ENCODE measurements at regions not wholly inside any gene's neighbourhood (a gene's known extent, or its start where the extent isn't known, plus 50 kb on each side); places are given as distances from the start of the nearest gene placed in this dataset.

DNA sequence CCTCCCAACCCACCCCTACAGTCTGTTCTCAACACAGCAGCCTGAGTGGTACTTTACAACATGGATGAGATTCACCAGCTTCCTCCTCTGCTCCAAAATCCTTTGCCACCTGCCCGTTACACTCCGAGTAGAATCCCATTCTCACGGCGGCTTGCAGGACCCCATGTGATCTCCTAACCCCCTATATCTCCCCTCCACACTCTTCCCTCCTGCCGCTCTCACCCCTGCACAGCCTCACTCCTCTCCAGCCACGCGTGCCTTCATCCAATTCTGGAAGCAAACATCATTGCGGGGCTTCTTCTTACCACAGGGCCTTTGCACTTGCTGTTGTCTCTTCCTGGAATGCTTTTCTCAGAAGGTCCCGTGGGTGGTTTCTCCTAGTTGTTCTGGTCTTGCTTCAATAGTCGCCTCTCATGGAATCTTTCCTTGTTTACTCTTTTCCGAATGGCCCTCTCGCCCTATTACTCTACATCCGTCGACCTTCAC is 472.3 kb downstream of the CDH26 start:
- no peak for DNase-seq (ENCODE audit: low read depth)

DNA sequence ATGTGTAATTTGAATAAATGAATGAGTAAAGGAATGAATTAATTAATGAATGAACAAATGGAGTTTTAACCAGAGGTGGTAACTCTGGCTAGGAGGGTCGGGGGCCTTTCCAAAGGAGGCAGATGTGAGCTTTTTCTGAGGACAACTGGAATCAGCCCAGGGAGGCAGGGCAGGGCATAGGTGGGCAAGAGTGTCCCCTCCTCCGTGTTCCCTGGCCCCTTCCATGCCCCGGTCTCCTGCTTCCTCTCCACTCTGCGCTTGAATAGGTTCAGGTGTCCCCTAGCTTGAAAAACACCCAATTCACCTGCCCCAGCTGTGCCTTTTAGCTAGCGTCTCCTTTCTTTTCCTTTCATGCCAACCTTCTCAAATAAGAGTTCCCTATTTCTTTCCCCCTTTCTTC is 473.1 kb downstream of the CDH26 start:
- no peak for DNase-seq (ENCODE audit: low read depth)

DNA sequence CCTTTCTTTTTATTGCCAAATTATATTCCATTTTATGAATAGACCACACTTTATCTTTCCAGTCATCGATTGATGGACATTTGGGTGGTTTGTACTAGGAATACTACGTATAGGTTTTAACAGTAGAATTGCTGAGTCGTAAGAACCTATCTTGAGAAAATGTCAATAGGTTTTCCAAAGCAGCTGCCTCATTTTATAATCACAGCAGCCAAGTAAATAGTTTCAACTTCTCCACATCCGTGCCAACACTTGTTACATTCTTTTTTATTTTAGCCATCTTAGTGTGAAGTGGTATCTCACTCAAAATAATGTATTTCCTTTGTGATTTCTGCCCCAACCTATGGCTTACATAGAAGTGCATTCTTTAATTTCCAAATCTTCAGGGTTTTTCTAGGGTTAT is 479.2 kb downstream of the CDH26 start:
- DNase-seq (ENCODE audit: low read depth): no peak

DNA sequence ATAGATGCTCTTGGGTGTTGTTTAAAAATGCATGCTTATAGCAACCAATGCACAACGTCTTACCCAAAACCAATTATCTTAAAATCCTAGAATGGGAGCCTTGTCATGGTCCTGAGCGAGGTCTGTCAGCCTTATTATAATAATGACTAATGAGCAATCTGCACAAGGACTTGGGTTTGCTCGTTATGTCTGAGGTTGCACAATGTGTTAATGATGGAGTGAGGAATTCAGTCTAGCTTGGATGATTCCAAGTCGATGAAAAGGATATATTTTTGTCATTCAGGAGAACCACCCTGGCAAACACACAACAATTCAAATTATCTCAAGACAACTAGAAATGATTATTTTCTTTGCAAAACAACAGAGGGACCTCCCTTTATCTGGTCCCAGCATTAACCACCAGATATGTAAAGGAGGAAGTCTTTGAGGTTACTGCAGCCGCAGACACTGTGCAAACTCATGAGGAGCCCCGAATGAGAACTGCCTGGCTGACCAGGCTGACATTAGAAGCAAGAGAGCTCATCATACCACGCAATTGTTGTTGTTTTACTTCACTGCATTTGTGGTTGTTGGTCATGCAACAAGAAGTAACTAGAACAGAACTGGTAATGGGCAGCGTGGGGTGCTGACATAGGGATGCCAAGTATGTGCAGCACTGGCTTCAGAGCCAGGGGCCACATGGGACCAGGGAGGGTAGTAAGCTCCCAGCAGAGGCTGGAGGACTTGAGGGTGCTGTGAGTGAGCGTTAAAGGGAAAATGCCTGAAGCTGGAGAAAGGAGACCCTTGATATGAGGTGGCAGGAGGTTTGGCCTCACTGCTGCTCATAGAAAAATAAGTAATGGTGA is 488.3 kb downstream of the CDH26 start:
- no peak for DNase-seq (ENCODE audit: low read depth)

DNA sequence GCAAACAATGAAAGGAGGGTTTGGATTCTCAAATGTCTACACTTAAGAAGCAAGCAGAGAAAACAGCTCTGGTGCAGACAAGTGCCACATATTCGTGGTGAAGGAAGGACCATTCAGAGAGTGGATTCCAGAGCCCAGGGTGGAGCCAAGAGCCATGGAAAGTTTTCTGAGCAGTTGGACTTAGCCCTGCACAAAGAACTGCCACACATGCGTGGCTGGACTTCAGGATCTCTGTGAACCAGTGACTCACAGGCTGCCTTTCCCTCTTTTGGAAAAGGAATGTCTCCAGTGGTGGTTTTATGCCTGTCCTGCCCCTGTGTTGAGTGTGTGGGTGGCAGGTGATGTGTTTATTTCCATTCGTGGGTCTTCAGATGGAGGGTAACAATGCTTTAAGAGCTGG is 489.5 kb downstream of the CDH26 start:
- DNase-seq (ENCODE audit: low read depth): no peak

DNA sequence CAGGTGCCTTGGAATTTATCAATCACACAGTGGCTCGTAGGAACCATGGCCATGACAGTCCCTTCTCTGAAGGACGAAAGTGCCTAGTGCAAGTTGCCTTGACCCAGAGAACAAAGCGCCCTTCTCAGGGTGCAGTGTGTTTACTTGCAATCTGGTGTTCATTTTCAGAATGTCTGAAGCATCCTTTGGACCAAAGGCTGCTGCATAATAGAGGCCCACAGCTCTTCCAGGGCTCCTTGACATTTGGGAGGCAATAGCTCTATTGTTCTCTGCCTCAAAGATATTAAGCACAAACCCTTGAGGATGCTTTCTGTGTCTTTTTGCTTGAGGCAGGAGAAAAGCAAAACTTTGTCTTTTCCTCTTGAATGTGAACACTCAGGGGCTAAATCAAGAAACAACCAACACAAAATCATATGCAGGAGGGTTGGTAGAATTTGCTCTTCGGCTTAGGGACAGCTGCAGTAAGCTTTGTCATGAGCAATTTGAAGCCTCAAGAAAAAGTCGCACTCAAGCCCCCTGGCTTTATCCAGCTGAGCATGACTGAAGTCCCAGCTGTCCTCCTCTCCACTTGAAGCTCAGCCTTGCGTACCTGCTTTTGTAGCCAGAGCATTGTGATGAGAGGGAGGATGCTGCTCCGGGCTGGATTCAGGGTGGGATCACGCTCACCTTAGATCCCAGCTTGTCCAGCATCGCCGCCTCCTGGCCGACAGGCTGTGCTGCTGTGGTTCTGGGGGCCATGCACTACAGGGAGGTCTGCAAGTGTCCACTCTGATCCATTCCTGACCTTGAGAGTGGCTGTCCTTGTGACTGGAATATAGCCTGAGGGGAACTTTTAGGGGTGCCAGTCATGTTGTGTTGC is 495.4 kb downstream of the CDH26 start:
- DNase-seq (ENCODE audit: low read depth): no peak

DNA sequence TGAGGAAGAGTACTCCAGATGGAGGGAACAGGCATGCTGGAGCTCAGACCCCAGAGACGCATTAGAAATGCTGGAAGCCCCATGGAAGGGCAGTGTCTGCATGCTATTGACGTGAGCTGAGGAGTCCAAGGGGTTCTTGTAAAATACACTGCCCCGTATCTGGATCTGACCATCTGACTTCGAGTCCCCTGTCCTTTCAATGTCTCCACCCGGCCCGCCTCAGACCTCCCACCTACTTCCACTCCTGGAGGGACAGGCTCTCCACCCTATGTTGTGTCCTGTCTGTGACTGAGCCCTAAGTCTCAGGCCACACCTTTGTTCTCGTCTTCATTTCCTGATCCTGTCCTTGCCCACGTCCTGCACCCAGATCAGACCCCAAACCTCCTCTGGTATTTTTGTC is 496.3 kb downstream of the CDH26 start:
- no peak for DNase-seq (ENCODE audit: low read depth)

DNA sequence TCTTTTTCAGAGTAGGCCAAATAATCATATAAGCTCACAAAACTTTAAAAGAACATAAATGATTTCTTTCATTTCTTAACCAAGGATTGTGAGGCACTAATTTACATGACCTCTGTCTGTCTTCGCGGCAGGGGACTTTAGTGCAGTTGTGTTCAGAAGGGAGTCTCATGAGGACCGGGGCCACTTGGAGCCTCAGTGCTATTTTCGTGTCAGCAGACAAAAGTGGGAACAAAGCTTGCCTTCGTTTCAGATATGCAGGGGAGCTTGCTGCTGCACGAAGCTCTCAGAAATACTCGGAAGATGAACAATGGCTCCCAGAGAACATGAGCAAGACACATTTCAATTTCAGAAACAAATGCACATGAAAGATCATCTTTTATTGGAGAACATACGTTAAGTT is 497.0 kb downstream of the CDH26 start:
- DNase-seq (ENCODE audit: low read depth): no peak

DNA sequence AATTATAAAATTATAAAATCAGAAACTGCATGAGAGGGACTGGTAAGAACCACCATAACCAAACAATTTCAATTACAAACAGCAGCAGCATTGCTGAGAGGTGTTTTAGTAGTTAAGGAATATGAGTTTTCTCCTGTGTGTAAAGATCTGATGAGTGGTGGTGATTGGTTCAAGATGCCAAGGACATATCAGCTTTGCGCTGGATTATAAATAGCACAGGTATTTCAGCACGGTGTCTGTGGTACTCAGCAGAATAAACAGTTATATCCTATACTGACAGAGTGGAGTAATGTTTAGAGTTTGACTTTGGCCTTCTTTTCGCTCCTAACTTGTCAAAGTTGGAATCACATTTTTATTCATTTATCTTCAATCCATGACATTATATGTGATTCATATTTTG is 501.0 kb downstream of the CDH26 start:
- no peak for DNase-seq (ENCODE audit: low read depth)

DNA sequence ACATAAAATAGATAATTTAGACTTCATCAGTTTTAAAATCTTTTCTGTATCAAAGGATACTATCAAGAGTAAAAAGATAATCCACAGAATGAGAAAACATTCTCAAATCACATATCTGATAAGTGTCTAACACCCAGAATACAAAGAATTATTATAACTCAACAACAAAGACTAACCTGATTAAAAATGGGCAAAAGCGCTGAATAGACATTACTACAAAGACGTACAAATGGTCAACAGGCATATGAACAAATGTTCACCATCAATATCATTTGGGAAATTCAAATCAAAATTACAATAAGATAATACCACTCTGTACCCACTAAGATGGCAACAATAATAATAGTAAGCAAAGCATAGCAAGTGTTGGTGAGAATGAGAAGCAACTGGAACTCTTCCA is 503.8 kb downstream of the CDH26 start:
- DNase-seq (ENCODE audit: low read depth): no peak

DNA sequence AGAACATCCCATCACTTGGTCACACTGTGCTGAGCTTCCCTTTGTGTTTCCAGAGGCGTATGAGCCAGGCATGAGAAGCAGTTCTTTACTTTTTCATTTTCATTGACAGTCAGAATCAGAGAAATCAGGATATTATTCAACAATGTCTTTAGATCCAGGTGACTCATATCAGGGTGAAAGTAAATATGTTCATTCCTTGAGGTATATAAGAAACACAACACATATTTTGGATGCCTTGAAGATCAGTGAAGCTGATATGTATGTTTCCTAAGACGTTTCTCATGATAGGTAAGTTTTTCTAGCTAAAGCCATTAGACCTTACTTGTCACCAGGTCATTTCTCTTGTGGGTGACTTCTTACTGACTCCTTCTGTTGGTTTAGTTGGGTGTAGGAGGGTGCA is 505.6 kb downstream of the CDH26 start:
- no peak for DNase-seq (ENCODE audit: low read depth)

DNA sequence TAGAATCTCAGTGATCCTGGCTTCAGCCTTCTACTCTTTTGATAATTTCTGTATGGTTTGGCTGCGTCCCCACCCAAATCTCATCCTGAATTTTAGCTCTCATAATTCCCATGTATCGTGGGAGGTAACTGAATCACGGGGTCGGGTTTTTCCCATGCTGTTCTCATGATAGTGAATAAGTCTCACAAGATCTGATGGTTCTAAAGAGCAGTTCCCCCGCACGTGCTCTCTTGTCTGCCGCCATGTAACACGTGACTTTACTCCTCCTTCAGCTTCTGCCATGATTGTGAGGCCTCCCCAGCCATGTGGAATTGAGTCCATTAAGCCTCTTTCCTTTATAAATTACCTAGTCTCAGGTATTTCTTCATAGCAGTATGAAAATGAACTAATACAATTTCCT is 507.2 kb downstream of the CDH26 start:
- DNase-seq (ENCODE audit: low read depth): no peak

DNA sequence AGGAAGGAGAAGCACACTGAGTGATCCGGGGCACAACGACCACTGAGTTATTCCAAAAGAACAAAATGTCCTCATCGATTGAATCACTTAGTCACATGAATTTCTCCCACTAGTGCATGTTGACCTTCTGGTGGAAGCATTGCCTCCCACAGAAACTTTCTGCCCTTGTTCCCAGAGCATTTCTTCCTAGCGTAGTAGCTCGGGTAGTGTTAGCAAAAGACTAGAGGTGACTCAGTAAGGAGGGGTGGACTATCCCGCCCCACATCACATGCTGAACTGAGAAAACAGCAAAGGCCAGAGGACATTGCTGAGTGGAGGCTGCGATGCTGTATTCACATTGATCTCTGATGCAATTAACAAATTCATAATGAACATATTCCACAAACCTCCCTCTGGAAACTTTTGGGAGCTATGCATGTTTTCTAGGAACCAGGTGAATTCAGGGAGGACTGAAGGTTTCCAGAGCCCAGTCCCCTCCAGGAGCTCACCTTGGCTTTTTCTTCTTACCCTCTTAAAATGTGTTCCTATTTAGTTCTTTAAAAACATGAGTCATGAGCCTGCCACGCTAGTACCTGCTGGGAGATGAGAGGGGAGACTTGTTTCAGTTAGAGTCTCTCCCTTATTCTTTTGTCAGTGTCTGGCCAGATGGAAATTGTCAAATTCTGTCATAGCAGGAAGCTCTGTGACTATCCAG is 507.9 kb downstream of the CDH26 start:
- DNase-seq (ENCODE audit: low read depth): no peak

DNA sequence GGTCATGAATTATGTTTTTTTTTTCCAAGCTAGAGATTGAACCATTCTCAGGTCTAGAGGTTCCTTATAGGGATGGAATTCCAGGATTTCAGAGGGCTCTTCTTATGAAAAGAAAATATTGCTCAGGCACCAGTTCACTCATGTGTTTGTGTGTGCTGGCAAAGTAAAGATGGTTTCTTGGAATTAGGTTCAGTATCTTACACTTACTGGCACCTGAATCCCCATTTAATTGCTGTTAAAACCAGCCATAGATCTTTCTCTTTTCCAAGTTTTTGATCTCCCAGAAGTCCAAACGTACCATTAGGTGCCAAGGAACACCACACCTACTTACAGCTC is 508.4 kb downstream of the CDH26 start:
- no peak for DNase-seq (ENCODE audit: low read depth)

DNA sequence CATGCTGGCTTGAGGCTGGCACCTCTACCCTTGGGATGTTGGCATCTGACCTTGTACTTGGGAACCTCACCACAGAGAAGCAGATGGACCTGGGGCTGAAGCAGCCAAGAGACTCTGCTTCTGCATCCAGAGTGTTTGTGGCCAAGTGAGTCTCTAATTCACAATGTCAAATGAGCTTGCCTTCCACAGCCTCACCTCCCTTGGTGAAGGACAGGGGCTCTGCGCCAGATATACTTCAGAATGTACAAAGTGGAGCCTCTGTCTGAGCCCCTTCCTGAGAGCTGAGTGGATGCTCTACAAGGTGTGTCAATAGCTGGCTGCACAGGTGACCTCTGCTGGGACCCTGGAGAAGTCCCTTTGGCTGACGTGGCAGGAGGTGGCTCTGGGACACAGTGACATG is 508.9 kb downstream of the CDH26 start:
- DNase-seq (ENCODE audit: low read depth): no peak

DNA sequence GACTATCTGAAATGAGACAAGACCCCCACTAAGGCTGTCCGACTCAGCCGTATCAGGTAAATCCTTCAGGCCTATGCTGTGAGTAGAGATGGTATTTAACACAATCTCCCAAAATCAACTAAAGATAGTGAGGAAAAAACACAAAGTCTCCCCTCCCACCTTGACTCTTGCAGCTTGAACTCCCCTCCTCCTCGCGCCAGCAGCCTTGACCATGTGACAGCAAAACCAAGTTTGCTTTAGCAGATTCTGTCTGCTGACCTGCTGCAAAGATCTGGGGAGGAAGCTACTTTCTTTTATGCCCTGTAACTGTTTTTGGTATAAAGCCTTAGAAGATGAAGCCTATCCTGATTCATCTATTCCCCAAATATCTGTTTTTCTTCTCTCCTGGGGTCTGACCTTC is 509.5 kb downstream of the CDH26 start:
- no peak for DNase-seq (ENCODE audit: low read depth)

DNA sequence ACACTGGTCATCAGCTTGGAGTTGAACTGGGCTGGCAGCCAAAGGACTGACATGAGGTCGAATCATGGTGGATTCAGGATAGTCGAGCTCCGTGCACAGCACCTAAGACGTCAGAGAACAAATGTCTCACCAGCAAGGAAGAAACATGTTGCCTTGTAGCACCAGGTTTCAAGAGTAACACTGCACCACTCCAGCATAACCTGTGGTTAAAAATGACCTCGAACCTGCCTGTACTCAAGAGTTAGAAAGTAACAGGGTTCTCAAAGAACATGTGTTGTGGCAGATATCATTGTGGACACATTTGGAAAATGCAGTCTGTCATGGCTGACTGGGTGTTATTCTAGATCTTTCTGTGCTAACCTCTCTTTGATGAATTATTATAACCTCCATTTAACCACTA is 511.6 kb downstream of the CDH26 start:
- DNase-seq (ENCODE audit: low read depth): no peak

DNA sequence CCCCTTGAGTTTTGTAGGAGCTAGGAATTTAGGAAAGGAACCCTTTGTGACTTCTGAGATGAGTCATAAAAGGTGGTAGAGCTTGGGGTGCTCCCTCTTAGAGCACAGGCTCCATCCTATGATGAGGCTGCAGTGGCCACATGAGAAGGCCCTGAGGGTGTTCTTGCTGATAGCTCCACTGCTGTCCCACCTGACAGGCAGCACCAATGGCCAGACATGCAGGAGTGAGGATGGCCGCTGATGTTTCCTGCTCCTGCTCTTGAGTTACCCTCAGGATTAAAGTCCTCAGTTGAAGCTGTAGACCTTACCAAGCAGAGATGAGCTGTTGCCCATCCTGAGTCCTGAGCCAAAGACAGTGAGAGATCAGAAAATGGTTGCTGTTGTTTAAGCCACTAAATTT is 512.1 kb downstream of the CDH26 start:
- no peak for DNase-seq (ENCODE audit: low read depth)

DNA sequence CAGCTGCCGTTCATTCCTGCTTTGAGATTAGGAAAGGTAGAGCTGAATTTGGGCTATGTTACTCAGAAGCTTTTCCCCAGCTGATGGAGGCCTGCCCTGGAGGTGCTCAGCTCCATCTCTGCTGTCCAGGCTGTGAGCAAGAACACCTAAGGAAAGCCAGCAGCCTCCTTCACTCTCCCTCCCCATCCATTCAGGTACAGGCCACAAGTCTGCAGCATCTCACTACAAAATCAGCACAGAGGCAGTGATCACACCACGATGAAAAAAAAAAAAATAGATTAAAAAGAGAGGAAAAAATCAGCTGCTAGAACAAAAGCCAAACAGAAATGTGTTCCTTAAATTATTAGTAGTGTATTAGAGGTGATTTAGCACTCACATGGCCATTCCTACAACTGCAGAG is 515.0 kb downstream of the CDH26 start:
- DNase-seq (ENCODE audit: low read depth): no peak

DNA sequence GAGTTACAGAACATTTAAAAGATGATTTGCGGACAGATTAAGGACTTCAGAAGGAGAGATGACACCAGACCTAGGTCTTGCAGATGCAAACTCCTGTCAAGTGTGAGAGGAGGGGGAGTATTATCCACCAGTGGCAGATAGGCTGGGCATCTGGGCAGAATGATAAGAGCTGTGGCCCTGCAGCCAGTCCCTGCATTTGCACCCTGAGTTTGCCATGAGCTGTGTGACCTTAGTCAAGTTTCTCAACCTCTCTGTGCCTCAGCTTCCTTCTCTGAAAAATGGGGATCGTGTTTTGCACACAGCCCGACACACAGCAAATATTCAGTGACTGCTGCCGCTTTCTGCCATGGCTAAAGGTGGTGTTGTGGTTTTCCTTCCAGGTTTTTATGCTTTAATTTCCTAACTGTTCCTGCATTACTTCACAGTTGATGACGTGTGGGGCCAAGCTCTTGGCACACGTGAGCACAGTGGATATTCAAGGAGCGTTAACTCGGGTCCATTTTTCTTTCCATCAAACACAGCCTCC is 516.2 kb downstream of the CDH26 start:
- no peak for DNase-seq (ENCODE audit: low read depth)

DNA sequence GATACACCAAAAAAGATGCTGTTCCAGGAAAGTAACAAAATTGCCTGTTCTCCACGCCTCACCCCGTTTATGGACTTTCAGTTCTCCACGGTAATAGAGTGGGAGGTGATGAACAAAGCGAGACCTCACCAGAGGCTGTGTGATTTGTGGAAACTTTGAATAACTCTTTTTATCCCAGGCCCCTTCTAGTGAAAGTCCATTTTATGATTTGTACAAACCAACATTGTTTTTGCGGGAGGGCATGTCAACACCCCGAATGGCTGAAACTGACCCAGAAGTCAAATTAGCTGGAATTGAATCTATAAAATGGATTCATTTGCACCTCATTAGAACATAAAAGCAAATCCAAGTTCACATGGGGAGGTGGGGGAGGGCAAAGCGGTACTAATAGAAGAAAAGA is 517.8 kb downstream of the CDH26 start:
- no peak for DNase-seq (ENCODE audit: low read depth)

DNA sequence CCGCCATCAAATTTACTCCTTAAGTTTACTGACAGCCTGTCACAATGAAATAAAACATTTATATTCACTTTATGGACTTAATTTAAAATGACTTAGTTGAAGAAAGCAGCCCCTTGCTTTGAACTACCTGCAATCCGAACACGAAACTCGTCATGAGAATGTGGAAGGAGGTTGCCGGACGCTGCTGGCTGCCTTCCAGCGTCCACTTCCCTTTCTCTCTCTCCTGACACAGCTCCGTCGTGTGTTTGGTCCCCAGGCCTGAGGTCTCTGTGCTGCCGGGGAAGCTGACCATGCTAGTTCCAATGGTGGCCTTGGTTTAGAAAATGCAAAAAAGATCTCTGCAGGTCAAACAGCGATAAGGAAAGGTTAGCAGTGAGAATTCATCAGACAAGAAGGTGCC is 519.7 kb downstream of the CDH26 start:
- no peak for DNase-seq (ENCODE audit: low read depth)

DNA sequence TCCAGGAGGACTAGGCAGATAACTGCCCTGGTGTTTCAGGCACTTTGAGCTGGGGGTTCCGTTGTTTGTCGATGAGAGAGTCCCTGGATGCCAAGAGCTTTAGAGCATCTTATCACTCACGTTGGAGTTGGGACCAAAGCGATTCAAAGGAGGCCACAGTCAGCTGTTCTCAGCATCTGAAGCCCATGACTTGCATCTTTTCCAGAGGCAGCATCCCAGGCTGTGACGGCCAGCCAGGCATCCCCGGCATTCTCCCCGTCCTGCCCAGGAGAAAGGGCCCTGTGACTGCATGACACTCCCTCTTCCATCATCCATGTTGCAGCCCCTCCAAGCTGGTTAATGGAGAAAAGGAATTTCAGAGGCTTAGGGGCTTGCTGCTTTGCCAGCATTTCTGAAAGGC is 520.3 kb downstream of the CDH26 start:
- DNase-seq (ENCODE audit: low read depth): no peak
